ENCODE measurements at regions not wholly inside any gene's neighbourhood (a gene's known extent, or its start where the extent isn't known, plus 50 kb on each side); places are given as distances from the start of the nearest gene placed in this dataset.

- DNase-seq (ENCODE audit: low spot score, unreplicated experiment), result no peak
- Mint-ChIP-seq H3K4me1 (ENCODE audit: low read depth) (peaks cover 32% of the 10 kb centered on the region), H3K27me3 (peaks cover 13% of the 10 kb centered on the region), H3K27ac (no peak overlapping the region), H3K4me3 (ENCODE audit: low read depth) (no peak overlapping the region), H3K9me3 (ENCODE audit: low read depth) (no peaks in the 10 kb centered on the region), H3K36me3 (ENCODE audit: insufficient read depth) (no peaks in the 10 kb centered on the region)
- no peak for TF ChIP-seq CTCF (IDR thresholded peaks at IDR 0.05; ENCODE audit: unreplicated experiment)
These were observed 121.3 kb upstream of the MAX start for GRCh38 chr14:65223636-65224035.

GRCh38 chr14:65224799-65225198 is 122.5 kb upstream of the MAX start:
- TF ChIP-seq CTCF (IDR thresholded peaks at IDR 0.05; ENCODE audit: unreplicated experiment), result no peak
- Mint-ChIP-seq H3K27me3 (peaks cover 15% of the 10 kb centered on the region), H3K27ac (no peak overlapping the region), H3K4me3 (ENCODE audit: low read depth) (no peak overlapping the region), H3K4me1 (ENCODE audit: low read depth) (peaks cover 40% of the 10 kb centered on the region), H3K9me3 (ENCODE audit: low read depth) (no peaks in the 10 kb centered on the region), H3K36me3 (ENCODE audit: insufficient read depth) (no peaks in the 10 kb centered on the region)
- DNase-seq (ENCODE audit: low spot score, unreplicated experiment), result no peak

- H3K9me3 Mint-ChIP-seq (ENCODE audit: low read depth), result no peaks in the 10 kb centered on the region
- peak overlapping the region; percentile 94 for H3K27ac Mint-ChIP-seq
- no peak for DNase-seq (ENCODE audit: low spot score, unreplicated experiment)
- peaks cover 11% of the 10 kb centered on the region for H3K27me3 Mint-ChIP-seq
- no peak overlapping the region for H3K4me3 Mint-ChIP-seq (ENCODE audit: low read depth)
- H3K4me1 Mint-ChIP-seq (ENCODE audit: low read depth), result peaks cover 47% of the 10 kb centered on the region
- H3K36me3 Mint-ChIP-seq (ENCODE audit: insufficient read depth), result no peaks in the 10 kb centered on the region
- no peak for TF ChIP-seq CTCF (IDR thresholded peaks at IDR 0.05; ENCODE audit: unreplicated experiment)
These were observed 123.2 kb upstream of the MAX start for GRCh38 chr14:65225299-65226159.

- Mint-ChIP-seq H3K9me3 (ENCODE audit: low read depth) (no peaks in the 10 kb centered on the region), H3K4me1 (ENCODE audit: low read depth) (peaks cover 54% of the 10 kb centered on the region), H3K27ac (peak overlapping the region; percentile 94), H3K36me3 (ENCODE audit: insufficient read depth) (no peaks in the 10 kb centered on the region), H3K4me3 (ENCODE audit: low read depth) (no peak overlapping the region), H3K27me3 (peaks cover 2% of the 10 kb centered on the region)
- no peak for TF ChIP-seq CTCF (IDR thresholded peaks at IDR 0.05; ENCODE audit: unreplicated experiment)
- DNase-seq (ENCODE audit: low spot score, unreplicated experiment), result no peak
These were observed 124.7 kb upstream of the MAX start for GRCh38 chr14:65226824-65227604.

GRCh38 chr14:65228436-65228835 is 126.1 kb upstream of the MAX start:
- Mint-ChIP-seq H3K27me3 (peaks cover 2% of the 10 kb centered on the region), H3K9me3 (ENCODE audit: low read depth) (no peaks in the 10 kb centered on the region), H3K27ac (peak overlapping the region; percentile 35), H3K36me3 (ENCODE audit: insufficient read depth) (no peaks in the 10 kb centered on the region), H3K4me3 (ENCODE audit: low read depth) (no peak overlapping the region), H3K4me1 (ENCODE audit: low read depth) (peaks cover 54% of the 10 kb centered on the region)
- DNase-seq (ENCODE audit: low spot score, unreplicated experiment), result no peak
- no peak for TF ChIP-seq CTCF (IDR thresholded peaks at IDR 0.05; ENCODE audit: unreplicated experiment)

All from progenitor cell of endocrine pancreas (in vitro differentiated cells).